ENCODE measurements at regions not wholly inside any gene's neighbourhood (a gene's known extent, or its start where the extent isn't known, plus 50 kb on each side); places are given as distances from the start of the nearest gene placed in this dataset.

DNA sequence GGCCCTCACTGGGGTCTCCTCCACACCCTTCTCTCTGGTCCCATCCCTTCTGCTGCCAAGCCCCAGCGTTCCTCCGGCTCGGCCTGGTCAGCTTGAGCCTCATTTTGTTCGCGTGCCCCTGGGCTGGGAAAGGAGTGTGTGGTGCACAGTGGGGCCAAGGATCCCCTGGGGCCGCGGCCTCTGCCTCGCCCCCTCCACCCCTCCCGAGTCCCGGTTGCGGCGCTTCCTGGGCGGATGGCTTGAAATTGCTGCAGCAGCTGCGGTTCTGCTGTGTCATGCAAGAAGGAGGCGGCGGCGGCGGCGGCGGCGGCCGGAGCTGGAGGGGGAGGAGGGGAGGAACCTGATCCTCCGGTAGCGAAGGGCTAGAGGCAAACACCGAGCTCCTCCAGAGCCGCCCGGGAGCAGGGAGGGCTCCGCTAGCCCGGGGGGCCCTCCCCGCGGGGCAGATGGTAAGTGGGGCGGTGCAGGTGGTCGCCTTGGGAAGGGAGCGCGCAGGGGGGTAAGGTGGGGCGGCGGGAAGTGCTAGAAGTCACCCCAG, 217.8 kb upstream of the MKLN1 start:
- Mint-ChIP-seq H3K27ac (peak overlapping the region; percentile 97), H3K9me3 (ENCODE audit: insufficient read depth) (no peaks in the 10 kb centered on the region), H3K4me1 (ENCODE audit: low read depth) (peaks cover 48% of the 10 kb centered on the region), H3K36me3 (ENCODE audit: low read depth) (no peaks in the 10 kb centered on the region), H3K4me3 (peak overlapping the region; percentile 96), H3K27me3 (ENCODE audit: low read depth) (peaks cover 13% of the 10 kb centered on the region)
- ATAC-seq (peak; percentile 2), DNase-seq (peak; percentile 78)
- POLR2A ChIA-PET = interaction anchor here (0.5 to 4.7 kb wide), 12 partner anchors 14 to 904 kb away, joined by 3 to 26 read pairs (median 4); partner anchors contain the start of gene MKLN1
- CTCF ChIA-PET = interaction anchor here (0.5 to 2.1 kb wide), 12 partner anchors 40 to 604 kb away, joined by 3 to 9 read pairs (median 4); no protein-coding TSS in a partner anchor

DNA sequence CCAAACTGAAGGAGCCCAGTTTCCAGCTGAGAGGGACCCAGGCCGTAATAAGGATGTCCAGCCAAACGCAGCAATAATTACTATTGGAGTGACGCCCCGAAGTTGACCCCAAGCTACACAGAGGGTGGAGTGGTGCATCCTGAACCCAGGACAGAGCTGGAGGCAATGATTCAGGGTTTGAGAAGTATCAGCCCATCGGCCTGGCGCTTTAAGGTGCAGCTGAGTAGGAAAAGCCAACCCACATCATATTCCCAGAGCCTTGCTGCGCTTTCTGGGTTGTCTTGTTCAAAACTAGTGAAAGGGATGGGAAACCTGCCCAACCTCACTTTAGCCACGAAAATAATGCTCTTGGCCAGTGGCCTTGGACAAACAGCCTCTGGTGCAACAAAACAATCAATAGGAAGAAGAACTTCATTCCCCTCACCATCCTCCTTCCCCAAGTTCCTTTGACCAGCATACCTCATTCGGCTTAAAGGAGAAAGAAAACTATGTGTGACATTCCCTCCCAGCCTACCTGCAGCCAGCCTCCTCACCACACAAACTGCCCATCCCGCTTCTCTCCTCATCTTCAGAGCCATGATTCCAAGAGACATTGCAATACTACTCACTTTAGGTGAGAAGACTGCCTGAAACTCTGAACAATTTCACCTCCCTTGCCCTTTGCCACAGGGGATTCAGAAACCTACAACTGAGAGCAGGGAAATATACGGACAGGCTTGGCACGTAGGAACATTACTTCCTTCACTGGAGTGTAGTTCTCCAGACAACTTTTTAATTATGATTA, 217.2 kb upstream of the MKLN1 start:
- no peak for ATAC-seq
- Mint-ChIP-seq H3K4me1 (ENCODE audit: low read depth) (peaks cover 44% of the 10 kb centered on the region), H3K27ac (peak overlapping the region; percentile 34), H3K4me3 (peak overlapping the region; percentile 96), H3K36me3 (ENCODE audit: low read depth) (no peaks in the 10 kb centered on the region), H3K27me3 (ENCODE audit: low read depth) (peaks cover 17% of the 10 kb centered on the region), H3K9me3 (ENCODE audit: insufficient read depth) (no peaks in the 10 kb centered on the region)
- CTCF ChIA-PET = interaction anchor here (0.6 to 2.1 kb wide), 9 partner anchors 41 to 312 kb away, joined by 3 to 9 read pairs (median 5); no protein-coding TSS in a partner anchor
- POLR2A ChIA-PET = interaction anchor here (0.7 to 4.7 kb wide), 10 partner anchors 14 to 905 kb away, joined by 3 to 26 read pairs (median 4); partner anchors contain the start of gene MKLN1
- no peak for DNase-seq

DNA sequence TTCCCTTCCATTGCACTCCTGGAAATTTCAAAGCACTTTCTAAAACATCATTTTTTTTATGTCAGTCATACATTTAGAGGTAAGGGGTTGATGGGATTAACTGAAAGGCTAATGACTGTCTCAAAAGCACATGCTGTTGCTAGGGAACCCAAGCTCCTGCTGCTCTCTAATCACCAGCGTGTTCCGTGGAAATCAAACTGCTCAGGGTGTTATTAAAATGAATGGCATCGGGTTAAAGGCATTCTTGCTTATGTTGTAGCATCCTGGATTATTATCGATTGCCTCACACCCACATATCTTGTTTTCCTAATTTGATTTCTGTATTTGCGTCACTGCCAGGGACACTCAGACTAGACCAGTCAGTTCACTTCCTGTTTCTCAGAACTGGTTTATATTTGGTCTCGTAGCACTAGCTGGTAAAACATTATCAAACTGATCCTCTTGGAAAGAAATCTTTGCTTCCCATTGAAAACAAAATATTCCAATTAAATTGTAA, 216.5 kb upstream of the MKLN1 start:
- Mint-ChIP-seq H3K4me3 (peak overlapping the region; percentile 96), H3K9me3 (ENCODE audit: insufficient read depth) (no peaks in the 10 kb centered on the region), H3K4me1 (ENCODE audit: low read depth) (peaks cover 44% of the 10 kb centered on the region), H3K27ac (peak overlapping the region; percentile 41), H3K27me3 (ENCODE audit: low read depth) (peaks cover 19% of the 10 kb centered on the region), H3K36me3 (ENCODE audit: low read depth) (no peaks in the 10 kb centered on the region)
- CTCF ChIA-PET = interaction anchor here (1.3 kb wide), 1 partner anchor 115 kb away, joined by 3 read pairs; no protein-coding TSS in a partner anchor
- POLR2A ChIA-PET = interaction anchor here (0.7 to 3.1 kb wide), 2 partner anchors 77 to 204 kb away, joined by 4 to 18 read pairs; no protein-coding TSS in a partner anchor
- ATAC-seq (no peak), DNase-seq (no peak)

DNA sequence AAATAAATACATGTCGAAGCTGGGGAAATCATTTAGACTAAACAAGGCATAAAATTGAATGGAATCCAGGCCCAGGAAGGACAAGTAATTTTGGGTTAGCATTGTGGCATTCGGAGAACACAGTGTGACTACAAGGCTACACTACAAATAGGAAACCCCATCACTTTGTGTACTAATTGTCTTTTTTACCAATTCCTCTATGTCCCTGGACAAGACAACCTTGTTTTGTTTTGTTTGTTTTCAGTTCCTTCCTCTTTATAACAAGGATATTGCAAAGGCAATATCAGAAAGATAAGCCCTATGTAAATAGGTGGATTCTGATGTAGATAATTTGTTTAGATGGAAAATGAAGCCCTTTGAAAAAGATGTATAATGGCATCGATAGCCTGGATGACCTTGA, 215.9 kb upstream of the MKLN1 start:
- ChIA-PET POLR2A (interaction anchor here (0.7 kb wide), 1 partner anchor 72 kb away, joined by 5 read pairs; no protein-coding TSS in a partner anchor), CTCF (interaction anchor here (1.3 kb wide), 1 partner anchor 114 kb away, joined by 3 read pairs; no protein-coding TSS in a partner anchor)
- H3K36me3 Mint-ChIP-seq (ENCODE audit: low read depth) = no peaks in the 10 kb centered on the region
- H3K4me1 Mint-ChIP-seq (ENCODE audit: low read depth) = peaks cover 44% of the 10 kb centered on the region
- peaks cover 19% of the 10 kb centered on the region for H3K27me3 Mint-ChIP-seq (ENCODE audit: low read depth)
- no peak overlapping the region for H3K4me3 Mint-ChIP-seq
- no peak overlapping the region for H3K27ac Mint-ChIP-seq
- H3K9me3 Mint-ChIP-seq (ENCODE audit: insufficient read depth) = no peaks in the 10 kb centered on the region
- DNase-seq = no peak
- ATAC-seq = no peak

DNA sequence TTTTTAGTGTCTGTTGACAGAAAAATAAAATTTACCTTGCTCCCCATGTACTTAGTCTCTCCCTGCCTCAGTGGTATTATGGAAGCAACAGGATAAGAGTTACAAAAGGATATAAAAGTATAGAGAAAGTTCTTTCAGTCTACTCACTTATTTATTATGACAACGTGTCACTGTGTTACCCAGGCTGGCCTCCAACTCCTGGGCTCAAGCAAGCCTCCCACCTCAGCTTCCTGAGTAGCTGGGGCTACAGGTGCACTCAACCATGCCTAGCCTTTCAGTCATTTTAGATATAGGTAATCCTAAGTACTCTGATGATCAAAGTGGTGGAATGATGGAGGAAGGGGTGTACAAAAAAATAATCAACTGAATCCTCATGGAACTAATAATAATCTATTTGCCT, 215.2 kb upstream of the MKLN1 start:
- ChIA-PET CTCF (no interaction called here), POLR2A (no interaction called here)
- Mint-ChIP-seq H3K27ac (no peak overlapping the region), H3K36me3 (ENCODE audit: low read depth) (no peaks in the 10 kb centered on the region), H3K27me3 (ENCODE audit: low read depth) (peaks cover 19% of the 10 kb centered on the region), H3K4me3 (no peak overlapping the region), H3K4me1 (ENCODE audit: low read depth) (peaks cover 44% of the 10 kb centered on the region), H3K9me3 (ENCODE audit: insufficient read depth) (no peaks in the 10 kb centered on the region)
- no peak for DNase-seq
- no peak for ATAC-seq

DNA sequence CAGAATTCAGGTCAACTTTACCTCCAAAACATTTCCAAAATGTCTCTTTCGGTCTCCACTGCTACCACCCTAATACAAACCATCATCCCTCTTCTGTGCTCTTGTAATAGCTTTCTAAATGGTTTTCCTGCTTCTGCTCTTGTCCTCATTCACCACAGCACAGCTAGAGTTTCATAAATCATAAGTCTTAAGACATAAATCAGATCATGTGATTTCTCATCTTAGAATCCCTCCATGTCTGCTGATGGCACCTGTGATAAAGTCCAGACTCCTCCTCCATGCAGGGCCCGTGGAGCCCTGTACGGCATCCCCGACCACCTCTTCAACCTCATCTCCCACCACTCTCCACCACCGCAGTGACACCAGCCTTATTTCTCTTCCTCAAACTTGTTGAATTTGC, 212.3 kb upstream of the MKLN1 start:
- CTCF ChIA-PET = no interaction called here
- POLR2A ChIA-PET = no interaction called here
- ATAC-seq (no peak), DNase-seq (no peak)
- H3K27ac Mint-ChIP-seq = no peak overlapping the region
- no peak overlapping the region for H3K4me3 Mint-ChIP-seq
- no peaks in the 10 kb centered on the region for H3K36me3 Mint-ChIP-seq (ENCODE audit: low read depth)
- peaks cover 19% of the 10 kb centered on the region for H3K27me3 Mint-ChIP-seq (ENCODE audit: low read depth)
- H3K4me1 Mint-ChIP-seq (ENCODE audit: low read depth) = peaks cover 23% of the 10 kb centered on the region
- H3K9me3 Mint-ChIP-seq (ENCODE audit: insufficient read depth) = peaks cover 6% of the 10 kb centered on the region

DNA sequence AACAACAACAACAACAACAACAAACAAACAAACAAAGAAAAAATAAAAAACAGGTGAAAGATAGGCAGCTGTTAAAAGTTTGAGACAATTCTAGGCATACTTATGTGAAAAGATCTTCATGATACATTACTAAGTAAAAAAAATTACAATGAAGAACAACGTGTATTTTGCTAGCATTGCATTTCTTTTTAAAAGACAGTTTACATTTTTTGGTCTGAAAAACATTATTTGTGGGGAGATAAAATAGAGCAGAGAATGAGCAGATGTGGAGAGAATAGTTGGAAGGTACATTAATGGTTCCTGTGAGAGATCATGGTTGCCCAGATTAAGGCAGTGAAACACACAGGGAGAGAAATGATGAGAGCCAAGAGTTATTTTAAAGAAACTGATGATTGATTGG, 210.2 kb upstream of the MKLN1 start:
- ATAC-seq = no peak
- CTCF ChIA-PET = no interaction called here

DNA sequence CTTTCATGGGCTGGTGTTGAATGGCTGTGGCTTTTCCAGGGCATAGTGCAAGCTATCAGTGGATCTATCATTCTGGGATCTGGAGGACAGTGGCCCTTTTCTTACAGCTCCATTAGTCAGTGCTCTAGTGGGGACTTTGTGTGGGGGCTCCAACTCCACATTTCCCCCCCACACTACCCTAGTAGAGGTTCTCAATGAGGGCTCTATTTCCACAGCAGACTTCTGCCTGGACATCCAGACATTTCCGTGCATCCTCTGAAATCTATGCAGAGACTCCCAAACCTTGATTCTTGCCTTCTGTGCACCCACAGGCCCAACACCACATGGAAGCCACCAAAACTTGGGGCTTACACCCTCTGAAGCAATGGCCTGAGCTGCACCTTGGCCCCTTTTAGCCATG, 208.3 kb upstream of the MKLN1 start:
- peaks cover 3% of the 10 kb centered on the region for H3K4me1 Mint-ChIP-seq (ENCODE audit: low read depth)
- ChIA-PET CTCF (no interaction called here), POLR2A (no interaction called here)
- no peak for DNase-seq
- H3K4me3 Mint-ChIP-seq = no peak overlapping the region
- H3K36me3 Mint-ChIP-seq (ENCODE audit: low read depth) = peaks cover 2% of the 10 kb centered on the region
- ATAC-seq = no peak
- peaks cover 6% of the 10 kb centered on the region for H3K27me3 Mint-ChIP-seq (ENCODE audit: low read depth)
- H3K27ac Mint-ChIP-seq = no peak overlapping the region
- peaks cover 6% of the 10 kb centered on the region for H3K9me3 Mint-ChIP-seq (ENCODE audit: insufficient read depth)

More for the DNA sequence above, 210.2 kb upstream of the MKLN1 start:
- Mint-ChIP-seq H3K9me3 (ENCODE audit: insufficient read depth) (peaks cover 6% of the 10 kb centered on the region), H3K27ac (no peak overlapping the region), H3K27me3 (ENCODE audit: low read depth) (peaks cover 19% of the 10 kb centered on the region), H3K36me3 (ENCODE audit: low read depth) (peaks cover 2% of the 10 kb centered on the region), H3K4me3 (no peak overlapping the region), H3K4me1 (ENCODE audit: low read depth) (peaks cover 5% of the 10 kb centered on the region)
- DNase-seq = no peak
- POLR2A ChIA-PET = no interaction called here

DNA sequence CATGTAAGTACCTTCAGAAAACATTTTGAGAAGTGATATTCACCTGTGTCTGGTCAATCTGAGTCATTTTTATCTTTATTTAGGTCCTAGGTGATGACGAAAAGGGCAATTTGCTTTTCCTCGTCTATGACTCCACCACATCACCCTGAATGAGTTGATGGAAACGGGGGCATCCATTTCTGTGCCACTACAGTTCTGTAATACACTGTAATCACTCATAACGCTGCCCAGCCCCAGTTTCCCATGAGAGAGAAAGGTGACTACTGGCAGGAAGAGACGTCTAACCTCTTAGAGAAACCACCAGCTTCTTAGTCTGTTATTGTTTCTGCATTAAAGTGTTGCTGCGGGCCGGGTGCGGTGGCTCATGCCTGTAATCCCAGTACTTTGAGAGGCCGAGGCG, 205.3 kb upstream of the MKLN1 start:
- DNase-seq = no peak
- Mint-ChIP-seq H3K27me3 (ENCODE audit: low read depth) (peaks cover 6% of the 10 kb centered on the region), H3K27ac (no peak overlapping the region), H3K4me3 (no peak overlapping the region), H3K4me1 (ENCODE audit: low read depth) (no peaks in the 10 kb centered on the region), H3K36me3 (ENCODE audit: low read depth) (peaks cover 2% of the 10 kb centered on the region), H3K9me3 (ENCODE audit: insufficient read depth) (peaks cover 6% of the 10 kb centered on the region)
- ChIA-PET CTCF (no interaction called here), POLR2A (interaction anchor here (0.9 kb wide), 1 partner anchor 14 kb away, joined by 4 read pairs; no protein-coding TSS in a partner anchor)
- ATAC-seq = no peak

DNA sequence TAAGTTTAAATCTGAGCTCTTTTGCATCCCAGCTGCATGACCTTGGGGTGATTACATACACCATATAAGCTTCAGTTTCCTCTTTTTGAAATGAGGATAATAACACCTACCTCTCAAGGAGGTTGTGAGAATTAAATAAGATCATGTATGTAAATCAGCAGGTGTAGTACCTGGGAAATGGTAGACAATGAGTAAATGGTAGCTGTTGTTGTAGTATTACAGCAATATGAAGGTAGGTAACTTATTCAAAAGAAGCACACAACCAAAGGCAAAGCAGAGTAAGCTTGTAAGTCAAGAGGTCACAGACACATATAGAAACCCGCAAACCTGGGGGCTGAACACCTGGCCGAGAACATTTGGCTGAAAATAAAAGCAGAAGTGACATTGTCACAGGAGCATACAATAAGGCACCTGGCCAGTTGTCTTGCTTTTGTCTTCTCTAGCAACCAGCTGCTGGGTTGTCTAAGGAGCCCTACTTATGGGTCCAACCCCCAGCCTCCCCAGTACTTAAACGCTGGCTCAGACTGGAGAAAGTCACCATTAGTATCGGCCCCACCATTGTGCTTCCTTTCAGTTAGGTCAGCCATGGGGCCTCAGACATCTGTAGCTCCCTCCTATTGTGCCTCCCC, 203.6 kb upstream of the MKLN1 start:
- Mint-ChIP-seq H3K9me3 (ENCODE audit: insufficient read depth) (peaks cover 2% of the 10 kb centered on the region), H3K27me3 (ENCODE audit: low read depth) (peaks cover 6% of the 10 kb centered on the region), H3K4me1 (ENCODE audit: low read depth) (no peaks in the 10 kb centered on the region), H3K27ac (no peak overlapping the region), H3K4me3 (no peak overlapping the region), H3K36me3 (ENCODE audit: low read depth) (peaks cover 2% of the 10 kb centered on the region)
- ATAC-seq (no peak), DNase-seq (no peak)
- CTCF ChIA-PET = no interaction called here
- POLR2A ChIA-PET = interaction anchor here (1.1 kb wide), 1 partner anchor 14 kb away, joined by 3 read pairs; no protein-coding TSS in a partner anchor

DNA sequence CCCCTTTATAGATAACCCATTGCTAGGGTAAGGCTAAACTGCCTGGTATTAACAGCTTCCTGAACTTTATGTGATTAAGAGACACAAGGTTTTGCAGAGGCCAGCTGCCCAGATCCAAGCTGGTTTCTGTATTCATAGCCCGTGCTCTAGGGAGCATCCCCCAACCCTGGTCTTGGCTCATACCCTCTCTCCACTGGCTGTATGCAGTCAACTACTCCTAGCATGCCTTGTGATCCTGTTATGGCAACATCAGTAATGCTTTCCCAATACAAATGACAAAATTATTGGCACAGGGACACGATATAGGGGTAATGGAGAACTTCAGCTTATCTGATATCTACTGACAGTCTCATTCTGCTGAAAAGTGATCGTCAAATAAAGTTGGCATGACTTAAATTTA, 202.8 kb upstream of the MKLN1 start:
- ChIA-PET POLR2A (no interaction called here), CTCF (no interaction called here)
- DNase-seq = no peak
- no peaks in the 10 kb centered on the region for H3K9me3 Mint-ChIP-seq (ENCODE audit: insufficient read depth)
- H3K4me3 Mint-ChIP-seq = no peak overlapping the region
- H3K36me3 Mint-ChIP-seq (ENCODE audit: low read depth) = peaks cover 2% of the 10 kb centered on the region
- H3K4me1 Mint-ChIP-seq (ENCODE audit: low read depth) = no peaks in the 10 kb centered on the region
- H3K27ac Mint-ChIP-seq = no peak overlapping the region
- no peak for ATAC-seq
- H3K27me3 Mint-ChIP-seq (ENCODE audit: low read depth) = peaks cover 6% of the 10 kb centered on the region

Data from activated CD8-positive, alpha-beta T cell treated with anti-CD3 and anti-CD28 coated beads, Interleukin-2, amount 10 ng/mL, durations not matched to agents 7 days and 5 days (primary cell).